Hepatocyte (in vitro differentiated cells): ENCODE measurements at regions not wholly inside any gene's neighbourhood (a gene's known extent, or its start where the extent isn't known, plus 50 kb on each side); places are given as distances from the start of the nearest gene placed in this dataset.

Source experiments
- DNase-seq: peaks from one replicate; pipeline ENCODE4 v3.0.0-alpha.2; 2016; ENCODE audit warnings: low spot score
- H2AFZ ChIP-seq: fragments of 200-600 bp; sonication (generic); 2 replicates; pipeline ENCODE4 v1.6.0; 2016; ENCODE audit warnings: antibody characterized with exemption, mild to moderate bottlenecking
- H3K27ac ChIP-seq: fragments of 200-600 bp; sonication (generic); 2 replicates; pipeline ENCODE4 v1.5.1; 2016; ENCODE audit warnings: mild to moderate bottlenecking
- H3K27me3 ChIP-seq: fragments of 200-600 bp; sonication (generic); 2 replicates; pipeline ENCODE4 v1.6.1; 2016
- H3K36me3 ChIP-seq: fragments of 200-600 bp; sonication (generic); replicated peaks from 2 replicates; pipeline ENCODE4 v1.5.1; 2016; ENCODE audit warnings: low read depth; ENCODE audit not compliant: insufficient read depth
- H3K4me1 ChIP-seq: fragments of 200-600 bp; sonication (generic); 2 replicates; pipeline ENCODE4 v1.5.1; 2016; ENCODE audit warnings: mild to moderate bottlenecking, moderate library complexity; ENCODE audit not compliant: insufficient read depth
- H3K4me2 ChIP-seq: fragments of 200-600 bp; sonication (generic); 2 replicates; pipeline ENCODE4 v1.6.0; 2016
- H3K4me3 ChIP-seq: fragments of 200-600 bp; sonication (generic); 2 replicates; pipeline ENCODE4 v1.5.1; 2016; ENCODE audit warnings: mild to moderate bottlenecking
- H3K79me2 ChIP-seq: fragments of 200-600 bp; sonication (generic); 2 replicates; pipeline ENCODE4 v1.6.0; 2017; ENCODE audit warnings: mild to moderate bottlenecking
- H3K9me2 ChIP-seq: fragments of 200-600 bp; sonication (generic); replicated peaks from 2 replicates; pipeline ENCODE4 v1.6.0; 2017; ENCODE audit warnings: mild to moderate bottlenecking; ENCODE audit not compliant: insufficient read depth
- H3K9me3 ChIP-seq: fragments of 200-600 bp; sonication (generic); 2 replicates; pipeline ENCODE4 v1.5.1; 2016; ENCODE audit warnings: low read depth, mild to moderate bottlenecking
- H4K20me1 ChIP-seq: fragments of 200-600 bp; sonication (generic); 2 replicates; pipeline ENCODE4 v1.6.0; 2016; ENCODE audit warnings: mild to moderate bottlenecking; ENCODE audit not compliant: insufficient read depth, poor library complexity, severe bottlenecking
- CTCF ChIP-seq: fragments of 200-600 bp; sonication (generic); IDR thresholded peaks from 2 replicates; pipeline ENCODE4 v1.5.1; 2016; ENCODE audit warnings: antibody characterized with exemption, mild to moderate bottlenecking; ENCODE audit not compliant: poor library complexity
- EZH2 ChIP-seq: fragments of 200-600 bp; sonication (generic); IDR thresholded peaks from 2 replicates; pipeline ENCODE4 v1.6.1; 2016; ENCODE audit warnings: antibody characterized with exemption, mild to moderate bottlenecking, borderline replicate concordance
- EZH2phosphoT487 ChIP-seq: fragments of 200-600 bp; sonication (generic); IDR thresholded peaks from one replicate; pipeline ENCODE4 v1.6.1; 2018; ENCODE audit warnings: antibody characterized with exemption, mild to moderate bottlenecking, low read depth, moderate library complexity; ENCODE audit not compliant: unreplicated experiment, severe bottlenecking
- WGBS: methylation state at CpG from one replicate; pipeline ENCODE4 v1.1.6; 2016; ENCODE audit warnings: low lambda C conversion rate; ENCODE audit errors: missing lambda C conversion rate; 5-methylcytosine and 5-hydroxymethylcytosine counted together

DNA sequence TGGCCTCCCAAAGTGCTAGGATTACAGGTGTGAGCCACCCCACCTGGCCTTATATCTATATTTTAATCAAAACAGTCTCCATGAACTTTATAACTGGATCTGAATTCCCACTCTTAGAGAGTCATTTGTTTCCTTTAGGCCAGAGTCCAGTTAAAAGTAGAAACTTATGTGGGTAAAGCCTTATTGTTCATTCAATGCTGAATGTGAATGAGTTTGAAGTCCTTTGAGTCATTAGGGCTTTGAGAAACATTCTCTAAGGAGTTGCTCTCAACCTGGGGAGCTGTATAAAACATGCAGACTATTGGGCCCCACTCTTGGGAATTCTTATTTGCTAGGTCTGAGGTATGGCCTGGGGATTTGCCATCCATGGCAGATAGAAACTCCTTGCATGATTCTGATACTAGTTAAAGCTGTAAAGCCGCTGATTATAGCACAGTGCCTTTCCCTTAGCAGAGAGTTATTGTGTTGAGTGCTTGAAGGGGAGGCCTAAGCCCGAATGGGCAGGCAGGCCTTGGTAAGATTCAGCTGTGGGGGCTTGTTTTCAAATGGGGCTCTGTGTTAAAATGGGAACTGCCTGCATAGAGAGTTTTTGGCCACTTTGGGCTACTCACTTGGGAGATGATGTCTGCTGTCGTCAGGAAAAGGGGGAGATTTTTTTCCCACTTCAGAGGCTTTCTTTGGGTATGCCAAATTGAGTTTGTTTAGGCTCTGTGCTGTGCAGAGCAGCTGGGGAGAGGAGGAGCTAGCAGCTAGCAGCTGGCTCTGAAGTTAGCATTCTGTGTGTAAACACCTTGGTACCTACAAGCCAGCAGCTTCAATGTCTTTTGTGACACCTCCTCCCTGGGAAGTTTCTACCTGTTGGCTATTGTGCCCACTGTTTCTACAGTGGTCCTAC, 117.5 kb downstream of the DACT1 start:
- H3K79me2 ChIP-seq: no peaks in the 10 kb centered on the region
- H3K9me3 ChIP-seq: no peaks in the 10 kb centered on the region
- H4K20me1 ChIP-seq: no peaks in the 10 kb centered on the region
- no peak for TF ChIP-seq EZH2phosphoT487
- TF ChIP-seq EZH2: no peak
- TF ChIP-seq CTCF: no peak
- no peak overlapping the region for H2AFZ ChIP-seq
- H3K4me1 ChIP-seq: peaks cover 12% of the 10 kb centered on the region
- no peak for DNase-seq
- WGBS: 55% methylated on average over 3 of the region's 3 CpGs
- H3K36me3 ChIP-seq: no peaks in the 10 kb centered on the region
- H3K27me3 ChIP-seq: no peaks in the 10 kb centered on the region
- H3K4me3 ChIP-seq: no peak overlapping the region
- peak overlapping the region; percentile 70 for H3K27ac ChIP-seq
- no peaks in the 10 kb centered on the region for H3K9me2 ChIP-seq
- H3K4me2 ChIP-seq: no peak overlapping the region

DNA sequence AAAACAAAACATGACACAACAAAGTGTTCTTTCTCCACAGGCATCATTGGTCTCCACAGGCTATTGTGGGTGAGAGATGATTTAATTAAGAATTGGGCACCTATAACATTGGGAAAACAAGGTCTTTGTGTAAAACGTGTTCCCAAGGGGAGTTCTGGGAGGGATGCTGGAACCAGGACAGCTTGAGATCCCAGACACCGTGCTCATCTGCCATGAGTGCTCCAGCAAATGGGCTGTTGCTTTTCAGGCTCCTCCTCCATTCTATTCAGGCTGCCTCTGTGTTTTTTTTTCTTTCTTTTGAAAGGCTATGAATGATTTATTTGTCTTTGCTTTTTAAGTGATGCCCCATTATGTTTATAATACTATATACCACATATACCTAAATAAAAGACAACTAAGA, 122.4 kb downstream of the DACT1 start:
- H4K20me1 ChIP-seq: no peaks in the 10 kb centered on the region

DNA sequence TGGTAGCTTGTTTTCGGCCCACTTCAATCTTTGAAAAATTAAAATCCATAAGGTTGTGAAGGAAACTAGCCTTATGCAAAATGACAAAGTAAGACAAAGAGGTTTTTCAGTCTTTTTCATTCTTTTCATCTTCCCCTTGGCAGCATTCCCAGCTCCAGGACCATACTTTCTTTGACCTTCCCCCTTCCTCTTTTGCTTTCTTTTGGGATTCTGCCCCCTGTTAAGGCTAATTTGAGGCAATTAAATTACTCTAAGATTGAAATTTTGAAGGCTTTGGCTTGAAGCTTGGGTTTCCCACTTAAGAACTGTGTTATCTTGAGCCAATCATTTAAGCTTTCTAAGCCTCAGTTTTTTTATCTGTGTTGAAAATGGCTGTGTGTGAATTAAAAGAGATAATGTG, 124.9 kb downstream of the DACT1 start:
- no peak overlapping the region for H3K4me2 ChIP-seq
- H3K79me2 ChIP-seq: no peaks in the 10 kb centered on the region
- TF ChIP-seq EZH2phosphoT487 (no peak), EZH2 (no peak), CTCF (no peak)
- no peaks in the 10 kb centered on the region for H4K20me1 ChIP-seq
- DNase-seq: no peak
- no peaks in the 10 kb centered on the region for H3K27me3 ChIP-seq
- 95% methylated on average over 1 of the region's 1 CpG for WGBS
- H3K4me3 ChIP-seq: no peak overlapping the region
- no peaks in the 10 kb centered on the region for H3K36me3 ChIP-seq
- peaks cover 13% of the 10 kb centered on the region for H3K4me1 ChIP-seq
- no peak overlapping the region for H2AFZ ChIP-seq
- H3K9me2 ChIP-seq: no peaks in the 10 kb centered on the region
- H3K27ac ChIP-seq: no peak overlapping the region
- no peaks in the 10 kb centered on the region for H3K9me3 ChIP-seq

More for the DNA sequence above, 122.4 kb downstream of the DACT1 start:
- Histone ChIP-seq H3K27me3 (no peaks in the 10 kb centered on the region), H3K4me2 (no peak overlapping the region), H3K4me1 (peaks cover 9% of the 10 kb centered on the region), H3K79me2 (no peaks in the 10 kb centered on the region), H3K4me3 (no peak overlapping the region), H3K36me3 (no peaks in the 10 kb centered on the region), H3K9me3 (no peaks in the 10 kb centered on the region), H3K27ac (no peak overlapping the region), H3K9me2 (no peaks in the 10 kb centered on the region), H2AFZ (no peak overlapping the region)
- 73% methylated on average over 2 of the region's 2 CpGs for WGBS
- DNase-seq: no peak
- TF ChIP-seq EZH2: no peak
- no peak for TF ChIP-seq CTCF
- TF ChIP-seq EZH2phosphoT487: no peak
